HT-29 (cell line): ENCODE measurements at regions not wholly inside any gene's neighbourhood (a gene's known extent, or its start where the extent isn't known, plus 50 kb on each side); places are given as distances from the start of the nearest gene placed in this dataset.
A peak's percentile ranks its signal among the peaks of the same experiment; 100 is the strongest.
"Not testable (repeated sequence)": the region's sequence is repeated elsewhere in the genome, so short reads cannot be mapped to it uniquely, and the experiment has no call there.

Experiments used
- DNase-seq: peaks from one replicate; pipeline ENCODE4 v3.0.0-alpha.2; 2015; ENCODE audit warnings: low spot score

DNA sequence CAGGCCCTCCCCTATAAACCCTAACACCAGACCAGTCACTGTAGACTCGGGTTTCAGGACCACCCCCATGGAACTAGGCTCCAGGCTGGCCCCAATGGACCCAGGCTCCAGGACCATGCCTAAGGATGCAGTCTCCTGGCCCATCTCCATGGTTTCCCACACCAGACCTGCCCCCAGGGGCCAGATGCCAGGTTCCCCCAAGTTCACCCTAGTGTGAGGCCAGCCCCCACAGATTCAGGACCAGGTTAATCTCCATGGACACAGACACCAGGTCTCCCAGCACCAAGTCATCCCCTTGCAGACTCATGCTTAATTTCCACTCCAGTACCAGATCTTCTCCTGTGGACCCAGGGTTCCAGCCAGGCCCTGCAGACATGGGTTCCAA, 103.8 kb upstream of the LANCL2 start:
- no peak for DNase-seq

DNA sequence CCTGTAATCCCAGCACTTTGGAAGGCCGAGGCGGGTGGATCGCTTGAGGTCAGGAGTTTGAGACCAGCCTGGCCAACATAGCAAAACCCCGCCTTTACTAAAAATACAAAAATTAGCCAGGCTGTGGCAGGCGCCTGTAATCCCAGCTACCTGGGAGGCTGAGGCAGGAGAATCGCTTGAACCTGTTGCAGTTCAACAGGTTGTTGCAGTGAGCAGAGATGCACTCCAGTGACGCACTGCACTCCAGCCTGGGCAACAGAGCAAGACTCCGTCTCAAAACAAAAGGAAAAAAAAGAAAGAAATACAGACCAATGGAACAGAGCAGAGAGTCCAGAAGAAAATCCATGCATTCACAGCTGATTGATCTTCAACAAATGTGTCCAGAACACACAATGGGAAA, 99.8 kb upstream of the LANCL2 start:
- not testable (repeated sequence) for DNase-seq

DNA sequence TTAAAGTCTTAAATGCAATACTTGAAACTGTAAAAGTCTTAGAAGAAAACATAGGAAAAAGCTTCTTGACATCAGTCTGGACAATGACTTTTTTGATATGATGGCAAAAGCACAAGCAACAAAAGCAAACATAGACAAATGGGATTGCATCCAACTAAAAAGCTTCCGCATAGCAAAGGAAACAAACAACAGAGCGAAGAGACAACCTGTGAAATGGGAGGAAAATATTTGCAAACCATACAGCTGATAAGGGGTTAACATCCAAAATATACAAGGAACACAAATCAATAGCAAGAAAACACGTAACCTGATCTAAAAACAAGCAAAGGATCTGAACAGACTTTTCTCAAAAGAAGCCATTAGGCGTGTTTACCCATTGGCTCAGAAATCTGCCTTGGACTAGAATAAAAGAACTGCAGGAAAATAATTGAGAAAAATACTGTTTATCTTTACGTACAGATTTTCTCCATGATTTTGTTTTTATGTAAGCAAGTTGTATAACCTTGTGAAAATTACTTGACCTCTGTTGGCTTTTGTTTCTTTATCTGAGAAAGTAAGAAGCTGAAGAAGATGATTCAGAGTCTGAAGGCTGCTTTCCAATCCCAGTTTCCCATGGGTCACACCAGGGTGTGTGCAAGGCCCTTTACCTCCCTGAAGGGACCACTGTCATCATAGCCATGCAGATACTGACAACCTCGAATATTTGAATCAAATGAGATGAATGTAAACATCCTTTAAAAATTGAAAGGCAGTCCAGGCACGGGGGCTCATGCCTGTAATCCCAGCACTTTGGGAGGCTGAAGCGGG, 99.1 kb upstream of the LANCL2 start:
- DNase-seq = no peak

DNA sequence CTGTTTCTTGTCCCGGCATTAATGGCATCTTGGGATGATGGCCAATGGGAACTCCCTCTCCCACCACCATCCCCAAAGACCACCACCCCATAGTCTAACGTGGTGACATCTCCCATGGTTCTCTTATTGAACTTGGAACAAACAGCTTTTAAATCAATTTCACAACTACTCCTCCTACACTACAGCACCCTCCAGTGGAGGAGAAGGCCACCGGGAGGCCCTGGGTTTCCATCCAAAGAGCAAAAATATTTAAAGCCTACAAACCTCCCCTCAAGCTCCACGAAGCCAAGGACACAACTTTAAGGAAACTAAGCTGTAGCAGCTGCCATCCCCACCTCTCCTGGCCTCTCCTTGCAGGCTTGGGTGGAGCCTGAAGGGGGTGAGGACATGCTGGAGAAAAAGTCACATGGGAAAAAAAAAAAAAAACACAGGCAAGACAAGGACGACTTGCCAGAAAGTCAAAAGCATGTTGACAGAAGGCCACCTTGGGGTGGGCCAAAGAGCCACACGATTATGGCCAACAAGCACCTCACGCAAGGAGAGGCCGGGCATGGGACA, 94.0 kb upstream of the LANCL2 start:
- no peak for DNase-seq

DNA sequence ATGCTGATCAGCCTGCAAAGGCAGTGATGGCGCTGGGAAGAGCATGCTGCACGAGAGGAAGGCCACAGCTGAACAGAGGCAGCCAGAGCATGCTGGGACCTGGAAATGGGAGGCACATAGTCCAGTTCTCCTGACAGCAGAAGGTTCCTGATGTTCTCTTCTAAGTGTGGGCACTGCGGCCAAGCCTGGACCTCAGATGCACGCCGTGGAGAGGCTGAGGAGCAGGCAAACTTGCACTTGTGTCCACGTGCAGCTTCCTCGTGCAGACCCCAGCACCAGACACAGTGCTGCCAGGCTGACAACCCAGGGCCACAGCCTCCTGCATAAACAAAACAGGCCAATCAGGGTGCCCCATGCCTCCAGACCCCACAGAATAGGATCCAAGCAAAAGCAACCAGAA, 93.5 kb upstream of the LANCL2 start:
- no peak for DNase-seq

DNA sequence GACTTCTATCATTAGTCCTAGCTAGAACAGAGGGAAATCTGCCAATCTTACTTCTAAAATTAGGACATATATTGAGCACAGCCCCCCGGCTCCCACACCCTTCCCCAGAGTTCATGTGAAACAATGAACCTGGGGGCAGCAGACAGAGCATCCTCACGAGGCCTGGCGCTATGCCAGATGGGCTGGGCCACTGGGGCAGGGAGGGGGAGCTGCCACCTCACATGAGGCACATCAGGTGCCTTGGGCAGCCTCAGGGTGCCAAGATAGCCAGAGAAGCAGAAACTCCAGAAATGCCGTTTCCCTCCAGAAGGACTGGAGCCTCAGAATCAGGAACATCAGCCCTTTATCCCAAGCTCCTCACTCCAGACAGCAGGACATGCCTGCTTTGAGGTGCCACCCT, 92.8 kb upstream of the LANCL2 start:
- no peak for DNase-seq

DNA sequence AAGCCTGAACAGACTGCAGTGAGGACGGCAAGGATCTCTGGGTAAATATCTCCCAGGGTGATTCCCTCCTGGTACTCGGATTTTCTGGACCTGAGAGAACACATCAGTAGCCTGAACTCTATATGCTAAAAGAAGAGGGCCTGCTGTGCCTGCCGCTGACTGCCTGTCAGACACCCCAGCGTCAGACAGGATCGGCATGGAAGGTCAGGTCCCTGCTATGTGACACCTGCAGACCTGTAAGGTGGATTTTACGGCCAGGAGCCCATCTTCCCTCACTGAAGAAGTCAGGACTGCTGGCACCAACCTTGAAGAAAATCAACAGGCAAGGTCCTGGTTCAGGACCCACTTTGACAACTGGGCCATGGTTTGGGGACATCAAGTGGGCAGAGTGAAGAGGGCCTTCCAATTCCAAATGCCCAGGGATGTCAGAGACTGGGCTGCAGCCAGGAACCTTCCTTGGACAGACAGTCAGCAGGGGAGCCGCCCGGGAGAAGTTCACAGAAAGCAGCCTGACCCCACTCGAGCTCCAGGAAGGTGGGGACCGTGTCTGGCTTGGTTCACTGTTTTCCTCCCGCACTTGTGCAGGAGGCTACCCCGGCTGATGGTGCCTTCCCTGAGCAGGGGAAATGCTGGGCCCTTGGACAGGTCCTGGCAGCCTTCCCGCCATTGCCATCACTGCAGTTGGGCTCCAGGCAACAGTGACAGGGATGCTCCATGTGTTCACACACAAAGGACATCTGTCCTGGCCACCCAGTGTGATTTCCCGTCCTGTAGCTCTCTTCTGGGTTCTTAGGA, 91.8 kb upstream of the LANCL2 start:
- no peak for DNase-seq

DNA sequence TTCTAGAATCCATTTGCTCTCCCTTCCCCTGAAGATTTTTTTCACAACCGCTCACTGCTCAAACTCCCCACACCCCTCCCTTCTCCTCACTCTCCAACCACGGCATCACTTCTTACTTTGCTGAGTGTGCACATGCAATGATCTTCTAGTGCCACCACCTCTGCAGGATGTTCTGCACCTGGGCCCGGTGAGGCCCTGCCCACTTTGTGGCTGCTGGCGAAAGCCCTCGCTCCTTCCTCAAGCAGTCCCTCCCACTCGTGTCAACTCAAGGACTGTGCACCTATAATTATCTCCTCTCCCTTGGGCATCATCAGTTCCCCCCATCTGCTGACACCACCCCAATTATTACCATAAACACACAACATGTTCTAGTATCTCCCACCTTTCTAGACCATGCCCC, 91.0 kb upstream of the LANCL2 start:
- DNase-seq = no peak

DNA sequence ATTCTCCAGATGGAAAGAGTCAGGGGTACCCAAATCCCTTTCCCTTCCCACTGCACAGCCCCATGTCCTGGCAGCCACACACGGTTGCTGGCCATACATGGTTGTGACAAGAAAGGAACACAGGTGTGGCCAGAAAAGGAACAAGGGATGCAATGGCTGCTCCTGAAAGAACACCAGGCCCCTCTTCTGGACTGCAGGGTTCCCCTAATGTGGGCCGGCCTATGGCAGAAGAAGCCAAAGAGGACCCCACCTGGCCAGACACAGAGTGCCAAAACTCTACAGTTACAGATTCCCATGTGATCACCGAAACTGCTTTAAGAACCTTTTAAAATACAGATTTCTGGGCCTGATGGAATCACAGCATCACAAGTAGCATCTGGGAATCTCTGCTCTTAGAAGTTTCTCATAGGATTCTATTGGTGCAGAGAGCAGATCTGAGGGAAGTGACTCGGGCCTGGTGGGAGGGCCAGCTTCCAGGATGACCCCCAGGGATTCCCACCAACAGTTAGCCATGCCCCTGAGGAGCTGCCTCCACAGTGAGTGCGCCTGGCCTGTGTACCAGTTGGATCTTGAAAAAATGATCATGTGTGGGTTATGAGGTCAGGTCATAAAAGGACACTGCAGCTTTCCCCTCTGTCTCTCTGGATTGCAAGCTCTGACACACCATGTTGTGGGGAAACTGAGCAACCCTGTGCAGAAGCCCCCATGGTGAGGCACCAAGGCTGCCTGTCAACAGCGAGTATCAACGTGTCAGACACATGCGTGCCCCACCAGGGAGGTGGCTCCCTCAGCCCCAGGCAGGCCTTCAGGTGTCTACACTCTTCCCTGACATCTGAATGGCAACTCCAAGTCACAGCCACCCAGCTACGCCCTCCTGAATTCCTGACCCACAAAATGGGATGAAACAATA, 89.6 kb upstream of the LANCL2 start:
- no peak for DNase-seq

DNA sequence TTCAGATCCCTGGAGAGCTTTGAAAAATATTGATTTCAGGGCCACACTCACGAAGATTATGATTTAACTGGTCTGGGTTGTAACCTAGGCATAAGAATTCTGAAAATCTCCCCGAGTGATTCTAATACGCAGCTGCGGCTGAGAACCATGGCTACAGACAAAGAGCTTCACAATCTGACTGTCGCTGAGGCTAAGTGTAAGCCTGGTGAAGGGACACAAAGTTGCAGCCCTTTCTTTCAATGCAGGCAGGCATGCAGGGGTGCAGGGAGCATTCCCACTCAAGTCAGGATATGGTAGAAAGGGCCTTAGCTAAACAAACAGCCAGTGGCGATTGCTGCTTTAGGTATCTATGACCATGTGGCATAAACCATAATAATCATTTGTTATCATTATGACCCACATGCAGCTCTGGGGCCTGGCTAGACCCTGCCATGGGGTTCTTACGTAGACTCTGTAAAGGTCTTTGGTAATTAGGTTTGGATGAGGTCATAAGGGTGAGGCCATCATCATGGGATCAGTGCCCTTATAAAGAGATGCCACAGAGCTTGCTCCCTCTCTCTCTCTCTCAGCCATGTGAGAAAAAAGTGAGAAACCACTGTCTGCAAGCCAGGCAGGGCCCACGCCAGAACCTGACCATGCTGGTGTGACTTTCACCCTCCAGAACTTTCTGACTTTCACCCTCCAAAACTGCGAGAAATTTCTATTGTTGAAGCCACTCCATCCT, 88.4 kb upstream of the LANCL2 start:
- no peak for DNase-seq

DNA sequence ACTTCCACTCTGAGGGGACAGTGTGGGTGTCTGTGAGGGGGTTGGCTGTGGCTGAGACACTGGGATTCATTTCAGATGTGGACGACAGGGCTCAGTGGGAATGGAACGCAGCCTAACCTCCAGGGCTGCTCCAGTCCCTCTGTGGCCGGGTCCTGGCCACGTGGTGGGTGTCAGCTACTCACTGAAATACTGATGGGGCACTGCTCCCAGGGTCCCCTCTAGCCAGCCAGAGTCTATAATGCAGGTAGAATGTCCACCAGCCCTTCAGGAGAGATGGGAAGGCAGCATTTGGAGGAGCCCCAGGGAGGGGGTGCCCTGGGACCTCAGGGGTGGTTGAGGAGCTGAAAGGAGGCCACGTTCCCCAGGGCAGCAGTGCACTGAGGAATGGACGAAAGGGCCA, 87.2 kb upstream of the LANCL2 start:
- no peak for DNase-seq

DNA sequence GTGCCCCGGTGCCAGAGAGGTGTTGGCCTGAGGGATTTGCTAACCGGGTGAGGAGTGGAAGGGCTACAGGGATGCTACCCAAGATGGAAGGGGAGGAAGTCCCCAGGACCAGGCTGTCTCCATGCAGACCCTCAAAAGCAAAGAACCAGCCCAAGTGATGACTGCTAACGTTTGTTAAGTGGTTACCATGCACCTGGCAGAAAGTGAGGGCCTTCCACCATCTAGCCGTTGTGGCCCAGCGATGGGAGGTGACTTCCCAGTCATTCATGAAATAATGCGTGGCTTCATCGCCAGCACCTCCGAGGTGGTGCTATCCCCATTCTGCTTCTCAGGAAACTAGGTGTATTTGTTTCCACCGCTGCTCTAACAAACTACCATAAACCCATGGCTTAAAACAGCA, 86.8 kb upstream of the LANCL2 start:
- no peak for DNase-seq

DNA sequence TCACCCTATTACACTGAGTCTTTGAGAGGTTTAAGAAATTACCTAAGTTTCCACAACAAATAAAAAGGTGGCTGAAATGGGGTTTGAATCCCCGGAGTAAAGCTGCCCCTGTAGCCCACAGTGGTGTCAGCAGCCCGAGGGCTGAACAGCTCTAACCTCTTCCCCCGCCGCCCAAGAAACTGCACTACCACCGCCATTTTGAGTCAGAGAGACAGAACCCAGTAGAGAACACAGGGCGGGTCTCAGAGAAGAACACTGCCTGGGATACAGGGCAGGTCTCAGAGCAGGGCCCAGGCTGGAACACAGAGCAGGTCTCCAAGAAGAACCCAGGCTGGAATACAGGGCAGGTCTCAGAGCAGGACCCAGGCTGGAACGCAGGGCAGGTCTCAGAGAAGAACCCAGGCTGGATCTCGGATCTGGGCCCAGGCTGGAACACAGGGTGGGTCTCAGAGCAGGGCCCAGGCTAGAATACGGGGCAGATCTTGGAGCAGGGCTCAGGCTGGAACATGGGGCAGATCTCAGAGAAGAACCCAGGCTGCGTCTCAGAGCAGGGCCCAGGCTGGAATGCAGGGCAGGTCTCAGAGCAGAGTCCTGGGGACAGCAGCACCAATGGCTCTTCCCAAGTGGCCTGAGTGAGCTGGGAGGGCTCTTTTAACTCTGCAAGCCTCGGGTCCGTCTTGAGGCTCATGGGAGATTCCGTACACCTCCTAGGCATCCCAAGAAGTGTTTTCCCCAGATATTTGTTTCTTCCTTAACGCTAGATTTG, 85.9 kb upstream of the LANCL2 start:
- no peak for DNase-seq

DNA sequence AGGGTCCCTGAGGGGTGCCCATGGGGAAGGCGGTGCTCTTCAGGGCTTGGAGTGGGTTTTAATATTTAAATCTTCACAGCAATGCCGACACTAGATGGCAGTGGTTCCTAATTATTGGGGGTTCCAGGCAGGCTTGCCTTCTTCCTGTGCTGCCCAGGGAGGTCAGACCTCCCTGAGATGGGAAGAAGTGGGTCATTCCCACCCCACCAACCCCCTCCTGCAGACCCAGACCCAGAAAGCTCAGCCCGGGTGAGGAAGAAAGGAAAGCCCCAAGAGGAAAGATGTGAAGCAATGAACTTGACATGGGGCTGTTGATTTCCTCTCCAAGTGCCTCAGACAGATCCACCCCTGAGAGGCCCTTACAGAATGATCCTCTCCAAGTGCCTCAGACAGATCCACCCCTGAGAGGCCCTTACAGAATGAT, 85.1 kb upstream of the LANCL2 start:
- peak; percentile 79 for DNase-seq

DNA sequence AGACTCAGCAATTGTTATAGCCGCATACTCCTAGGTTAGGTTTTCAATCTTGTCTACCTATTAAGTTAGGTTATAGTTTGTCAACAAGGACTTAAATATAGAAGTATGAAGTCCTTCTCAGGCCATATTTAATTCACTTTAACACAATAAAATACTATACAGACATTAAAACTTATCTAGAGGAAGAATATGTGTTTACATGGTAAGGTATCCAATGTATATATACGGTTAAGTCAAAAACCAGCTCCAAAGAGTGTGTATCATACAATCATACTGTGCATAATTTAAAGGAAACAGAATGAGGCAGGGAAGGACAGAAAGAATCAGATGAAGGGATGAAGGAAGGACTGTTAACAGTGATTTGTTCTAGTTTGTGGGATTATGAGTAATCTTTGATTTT, 79.5 kb upstream of the LANCL2 start:
- DNase-seq = no peak

DNA sequence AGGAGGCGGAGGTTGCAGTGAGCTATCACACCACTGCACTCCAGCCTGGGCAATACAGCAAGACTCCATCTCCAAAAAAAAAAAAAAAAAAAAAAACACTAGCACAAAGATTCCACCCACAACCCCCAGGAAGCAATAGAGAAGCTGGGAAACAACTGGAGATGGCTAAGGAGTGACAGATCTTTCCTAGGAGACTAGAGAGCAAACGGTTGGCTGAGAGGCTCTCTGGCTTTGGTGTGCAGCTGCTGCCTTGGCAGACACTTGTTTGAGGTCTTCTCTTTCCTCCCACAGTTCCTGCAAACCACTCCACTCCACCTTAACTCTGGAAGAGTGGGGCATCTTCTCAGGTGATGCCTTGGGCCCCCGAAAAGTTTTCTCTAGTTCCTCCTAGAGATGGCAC, 78.5 kb upstream of the LANCL2 start:
- no peak for DNase-seq

DNA sequence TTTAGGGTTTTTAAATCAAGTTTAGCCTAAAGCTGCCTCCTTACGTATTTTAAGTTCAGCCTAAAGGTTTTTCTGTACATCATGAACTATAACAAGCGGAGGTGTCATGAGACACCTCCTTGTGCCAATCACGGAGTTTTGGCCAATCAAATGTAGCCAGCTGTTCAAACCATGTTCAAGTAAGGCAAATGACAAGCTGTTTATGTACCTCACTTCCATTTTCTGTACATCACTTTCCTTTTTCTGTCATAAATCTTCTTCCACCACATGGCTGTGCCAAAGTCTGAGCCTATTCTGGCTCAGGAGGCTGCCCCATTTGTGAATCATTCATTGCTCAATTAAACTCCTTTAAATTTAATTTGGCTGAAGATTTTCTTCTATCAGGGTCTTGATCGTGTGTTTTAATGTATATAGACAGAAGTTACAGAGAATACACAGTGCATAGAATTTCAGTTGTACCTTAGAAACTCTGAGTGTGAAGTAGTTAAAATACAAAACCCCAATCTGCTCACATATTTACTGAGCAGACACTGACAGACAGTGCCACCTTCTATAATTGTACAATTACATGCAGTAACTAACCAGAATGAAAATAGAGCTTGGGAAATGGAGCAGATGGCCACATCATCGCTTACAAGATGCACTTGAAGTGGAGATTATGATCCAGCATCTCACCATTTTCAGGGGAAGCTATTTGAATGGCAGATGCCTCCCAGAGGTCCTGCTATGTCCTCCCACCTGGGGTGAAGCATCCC, 76.9 kb upstream of the LANCL2 start:
- DNase-seq = no peak

DNA sequence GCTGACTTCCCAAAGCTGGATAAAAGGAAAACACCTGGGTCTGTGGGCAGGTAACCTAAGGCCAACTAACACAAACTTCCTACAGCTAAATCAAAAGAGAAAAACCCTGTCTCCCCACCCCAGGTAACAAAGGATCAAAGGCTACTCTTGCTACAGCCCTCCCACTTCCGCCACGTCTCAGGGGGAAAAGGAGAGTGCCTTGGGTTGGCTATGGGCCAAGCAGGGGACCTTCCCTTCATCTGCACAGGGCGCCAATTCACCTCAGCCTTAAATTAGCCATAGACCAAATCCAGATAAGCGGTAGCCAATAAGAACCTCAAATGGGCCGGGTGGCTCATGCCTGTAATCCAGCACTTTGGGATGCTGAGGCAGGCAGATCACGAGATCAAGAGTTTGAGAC, 69.1 kb upstream of the LANCL2 start:
- DNase-seq = no peak

DNA sequence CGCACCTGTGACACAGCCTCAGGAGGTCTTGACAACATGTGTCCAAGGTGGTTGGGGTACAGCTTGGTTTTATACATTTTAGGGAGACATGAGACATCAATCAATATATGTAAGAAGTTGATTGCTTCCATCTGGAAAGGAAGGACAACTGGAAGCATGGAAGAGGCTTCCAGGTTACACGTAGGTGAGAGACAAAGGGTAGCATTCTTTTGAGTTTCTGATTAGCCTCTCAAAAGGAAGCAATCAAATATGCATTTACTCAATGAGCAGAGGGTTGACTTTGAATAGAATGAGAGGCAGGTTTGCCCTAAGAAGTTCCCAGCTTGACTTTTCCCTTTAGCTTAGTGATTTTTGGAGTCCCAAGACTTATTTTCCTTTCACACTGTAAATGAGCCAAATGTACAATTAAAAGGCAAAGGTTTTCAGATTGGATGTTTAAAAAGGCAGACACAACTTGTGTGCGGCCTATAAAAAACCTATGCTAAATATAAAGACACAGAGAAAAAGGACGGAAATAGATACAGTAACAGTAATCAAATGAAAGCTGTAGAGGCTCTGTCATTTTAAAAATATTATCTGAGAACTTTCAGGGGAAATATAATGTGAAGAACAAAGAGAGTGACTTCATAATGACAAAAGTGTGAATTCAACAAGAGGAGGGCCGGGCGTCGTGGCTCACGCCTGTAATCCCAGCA, 65.7 kb upstream of the LANCL2 start:
- DNase-seq = no peak
